ENCODE measurements at regions not wholly inside any gene's neighbourhood (a gene's known extent, or its start where the extent isn't known, plus 50 kb on each side); places are given as distances from the start of the nearest gene placed in this dataset.
"Not testable (repeated sequence)": the region's sequence is repeated elsewhere in the genome, so short reads cannot be mapped to it uniquely, and the experiment has no call there.

DNA sequence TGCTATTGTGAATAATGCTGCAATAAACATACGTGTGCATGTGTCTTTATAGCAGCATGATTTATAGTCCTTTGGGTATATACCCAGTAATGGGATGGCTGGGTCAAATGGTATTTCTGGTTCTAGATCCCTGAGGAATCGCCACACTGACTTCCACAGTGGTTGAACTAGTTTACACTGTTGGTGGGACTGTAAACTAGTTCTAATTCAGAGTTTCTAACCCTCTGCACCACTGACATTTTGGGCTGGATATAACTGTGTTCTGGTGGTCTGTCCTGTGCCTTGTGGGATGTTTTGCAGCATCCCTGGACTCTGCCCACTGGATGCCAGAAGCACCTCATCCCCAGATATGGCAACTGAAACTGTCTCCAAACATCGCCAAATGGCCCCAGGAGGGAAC lies 118.3 kb downstream of the PMAIP1 start:
- TF ChIP-seq, protein P1, sequence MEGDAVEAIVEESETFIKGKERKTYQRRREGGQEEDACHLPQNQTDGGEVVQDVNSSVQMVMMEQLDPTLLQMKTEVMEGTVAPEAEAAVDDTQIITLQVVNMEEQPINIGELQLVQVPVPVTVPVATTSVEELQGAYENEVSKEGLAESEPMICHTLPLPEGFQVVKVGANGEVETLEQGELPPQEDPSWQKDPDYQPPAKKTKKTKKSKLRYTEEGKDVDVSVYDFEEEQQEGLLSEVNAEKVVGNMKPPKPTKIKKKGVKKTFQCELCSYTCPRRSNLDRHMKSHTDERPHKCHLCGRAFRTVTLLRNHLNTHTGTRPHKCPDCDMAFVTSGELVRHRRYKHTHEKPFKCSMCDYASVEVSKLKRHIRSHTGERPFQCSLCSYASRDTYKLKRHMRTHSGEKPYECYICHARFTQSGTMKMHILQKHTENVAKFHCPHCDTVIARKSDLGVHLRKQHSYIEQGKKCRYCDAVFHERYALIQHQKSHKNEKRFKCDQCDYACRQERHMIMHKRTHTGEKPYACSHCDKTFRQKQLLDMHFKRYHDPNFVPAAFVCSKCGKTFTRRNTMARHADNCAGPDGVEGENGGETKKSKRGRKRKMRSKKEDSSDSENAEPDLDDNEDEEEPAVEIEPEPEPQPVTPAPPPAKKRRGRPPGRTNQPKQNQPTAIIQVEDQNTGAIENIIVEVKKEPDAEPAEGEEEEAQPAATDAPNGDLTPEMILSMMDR (IDR thresholded peaks at IDR 0.05; ENCODE audit: borderline replicate concordance, extremely low read depth, low read length, poor library complexity, severe bottlenecking) = not testable (repeated sequence)
- TF ChIP-seq EZH2 (IDR thresholded peaks at IDR 0.05; ENCODE audit: borderline replicate concordance, low read depth, low read length, severe bottlenecking) = not testable (repeated sequence)

All from DND-41 (cell line).